H1 (cell line): ENCODE measurements at regions not wholly inside any gene's neighbourhood (a gene's known extent, or its start where the extent isn't known, plus 50 kb on each side); places are given as distances from the start of the nearest gene placed in this dataset.

Experiments used
- ATF2 ChIP-seq: IDR thresholded peaks from 2 replicates; pipeline ENCODE4 v1.6.1; 2012; ENCODE audit warnings: low read length, inconsistent platforms
- CHD7 ChIP-seq: fragments of 300-600 bp; sonication (generic); IDR thresholded peaks from 2 replicates; pipeline ENCODE4 v1.7.1; 2012; ENCODE audit warnings: low read length, moderate library complexity, mild to moderate bottlenecking, inconsistent platforms; ENCODE audit not compliant: insufficient replicate concordance
- EGR1 ChIP-seq: IDR thresholded peaks from 2 replicates; pipeline ENCODE4 v1.6.1; 2011; ENCODE audit warnings: low read depth, low read length, borderline replicate concordance
- KDM1A ChIP-seq: fragments of 200-600, 300-600 bp; sonication (generic); IDR thresholded peaks from 2 replicates; pipeline ENCODE4 v1.7.1; 2016; ENCODE audit warnings: mild to moderate bottlenecking, low read length, borderline replicate concordance
- SIRT6 ChIP-seq: IDR thresholded peaks from one replicate; pipeline ENCODE4 v1.7.1; 2012; ENCODE audit warnings: low read length, inconsistent platforms
- SIX5 ChIP-seq: IDR thresholded peaks from 2 replicates; pipeline ENCODE4 v1.6.1; 2011; ENCODE audit warnings: mild to moderate bottlenecking, low read depth, low read length
- SP4 ChIP-seq: IDR thresholded peaks from 2 replicates; pipeline ENCODE4 v1.6.1; 2012; ENCODE audit warnings: low read length, inconsistent platforms
- TF ChIP-seq, protein P1 (sequence below), 3 experiments: IDR thresholded peaks; 1 replicate in 2 of 3; 2 replicates in 1 of 3; pipeline versions ENCODE4 v1.5.1 to v1.6.1; 2011; ENCODE audit warnings: low read length in 3 of 3, mild to moderate bottlenecking in 3 of 3, inconsistent platforms in 2 of 3, low read depth in 1 of 3, moderate library complexity in 1 of 3; ENCODE audit not compliant: insufficient read depth in 1 of 3; ENCODE audit errors: control extremely low read depth in 1 of 3

DNA sequence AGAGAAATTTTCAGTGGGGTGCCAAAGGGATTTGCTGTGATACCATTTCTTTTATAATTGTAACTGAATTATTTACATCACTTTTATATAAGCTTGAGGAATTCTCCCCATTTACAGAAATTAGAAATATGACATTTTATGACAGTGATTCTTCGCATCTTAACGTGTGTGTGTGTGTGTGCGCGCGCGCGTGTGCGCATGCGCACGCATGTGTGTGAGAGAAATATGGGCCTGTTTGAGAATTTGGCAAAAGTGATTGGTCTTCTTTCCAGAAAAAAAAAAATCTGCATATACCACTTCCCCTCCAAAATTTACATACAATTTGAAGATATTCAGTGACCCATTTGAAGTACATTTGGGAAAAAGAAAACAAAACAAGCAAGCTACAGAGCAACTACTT lies 190.7 kb upstream of the PDE4D start (continued):
- TF ChIP-seq CHD7, result no peak
- TF ChIP-seq EGR1, result no peak
- TF ChIP-seq SP4, result no peak
- no peak for TF ChIP-seq ATF2
- no peak for TF ChIP-seq SIRT6
- TF ChIP-seq, protein P1, sequence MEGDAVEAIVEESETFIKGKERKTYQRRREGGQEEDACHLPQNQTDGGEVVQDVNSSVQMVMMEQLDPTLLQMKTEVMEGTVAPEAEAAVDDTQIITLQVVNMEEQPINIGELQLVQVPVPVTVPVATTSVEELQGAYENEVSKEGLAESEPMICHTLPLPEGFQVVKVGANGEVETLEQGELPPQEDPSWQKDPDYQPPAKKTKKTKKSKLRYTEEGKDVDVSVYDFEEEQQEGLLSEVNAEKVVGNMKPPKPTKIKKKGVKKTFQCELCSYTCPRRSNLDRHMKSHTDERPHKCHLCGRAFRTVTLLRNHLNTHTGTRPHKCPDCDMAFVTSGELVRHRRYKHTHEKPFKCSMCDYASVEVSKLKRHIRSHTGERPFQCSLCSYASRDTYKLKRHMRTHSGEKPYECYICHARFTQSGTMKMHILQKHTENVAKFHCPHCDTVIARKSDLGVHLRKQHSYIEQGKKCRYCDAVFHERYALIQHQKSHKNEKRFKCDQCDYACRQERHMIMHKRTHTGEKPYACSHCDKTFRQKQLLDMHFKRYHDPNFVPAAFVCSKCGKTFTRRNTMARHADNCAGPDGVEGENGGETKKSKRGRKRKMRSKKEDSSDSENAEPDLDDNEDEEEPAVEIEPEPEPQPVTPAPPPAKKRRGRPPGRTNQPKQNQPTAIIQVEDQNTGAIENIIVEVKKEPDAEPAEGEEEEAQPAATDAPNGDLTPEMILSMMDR (IDR thresholded peaks at IDR 0.05; ENCODE audit: control extremely low read depth in 1 of 3, insufficient read depth in 1 of 3, low read depth in 1 of 3, low read length in 3 of 3), result no peak
- no peak for TF ChIP-seq SIX5
- no peak for TF ChIP-seq KDM1A
